Stimulated activated CD4-positive, alpha-beta T cell treated with anti-CD3 and anti-CD28 coated beads, Interleukin-2, amount 100 ng/mL, for 48 hours (primary cell): ENCODE measurements at regions not wholly inside any gene's neighbourhood (a gene's known extent, or its start where the extent isn't known, plus 50 kb on each side); places are given as distances from the start of the nearest gene placed in this dataset.
"Not testable (repeated sequence)": the region's sequence is repeated elsewhere in the genome, so short reads cannot be mapped to it uniquely, and the experiment has no call there.

Experiments used
- DNase-seq, 2 donors: peaks; one replicate each; pipeline ENCODE4 v3.0.0-alpha.2; 2020

- DNase-seq = no peak
Measured at GRCh38 chr5:90338712-90339372, 70.7 kb downstream of the CETN3 start.

- no peak for DNase-seq
Measured at GRCh38 chr5:90337449-90338052, 72.0 kb downstream of the CETN3 start.

- DNase-seq = no peak
Measured at GRCh38 chr5:90336752-90337151, 72.8 kb downstream of the CETN3 start.

- no peak for DNase-seq
Measured at GRCh38 chr5:90334741-90335140, 74.8 kb downstream of the CETN3 start.

- DNase-seq = no peak
Measured at GRCh38 chr5:90329911-90330310, 79.6 kb downstream of the CETN3 start.

- no peak for DNase-seq
Measured at GRCh38 chr5:90326995-90327394, 82.6 kb downstream of the CETN3 start.

GRCh38 chr5:90325093-90325492 lies 84.5 kb downstream of the CETN3 start:
- DNase-seq = no peak

- not testable (repeated sequence) for DNase-seq
Measured at GRCh38 chr5:90320348-90320747, 89.2 kb downstream of the CETN3 start.

GRCh38 chr5:90312027-90312426 lies 97.5 kb downstream of the CETN3 start:
- no peak for DNase-seq

- DNase-seq = no peak
Measured at GRCh38 chr5:90311401-90311800, 98.2 kb downstream of the CETN3 start.

GRCh38 chr5:90308787-90309585 lies 100.6 kb downstream of the CETN3 start:
- no peak for DNase-seq

GRCh38 chr5:90307782-90308181 lies 101.8 kb downstream of the CETN3 start:
- no peak for DNase-seq

GRCh38 chr5:90307322-90307721 lies 102.2 kb downstream of the CETN3 start:
- no peak for DNase-seq

- DNase-seq = no peak
Measured at GRCh38 chr5:90306613-90307012, 102.9 kb downstream of the CETN3 start.

GRCh38 chr5:90305041-90305720 lies 104.4 kb downstream of the CETN3 start:
- DNase-seq = no peak

GRCh38 chr5:90301248-90301647 lies 108.3 kb downstream of the CETN3 start:
- DNase-seq = no peak

GRCh38 chr5:90297045-90297764 lies 112.4 kb downstream of the CETN3 start:
- DNase-seq = no peak

GRCh38 chr5:90294604-90295003 lies 115.0 kb downstream of the CETN3 start:
- DNase-seq = no peak

- no peak for DNase-seq
Measured at GRCh38 chr5:90293931-90294330, 115.6 kb downstream of the CETN3 start.

GRCh38 chr5:90290648-90291047 lies 118.9 kb downstream of the CETN3 start:
- no peak for DNase-seq

- DNase-seq = no peak
Measured at GRCh38 chr5:90289837-90290236, 119.7 kb downstream of the CETN3 start.

GRCh38 chr5:90287036-90287435 lies 122.5 kb downstream of the CETN3 start:
- DNase-seq = no peak

GRCh38 chr5:90285581-90285980 lies 124.0 kb downstream of the CETN3 start:
- no peak for DNase-seq
